ENCODE measurements at regions not wholly inside any gene's neighbourhood (a gene's known extent, or its start where the extent isn't known, plus 50 kb on each side); places are given as distances from the start of the nearest gene placed in this dataset.
"Not testable (repeated sequence)": the region's sequence is repeated elsewhere in the genome, so short reads cannot be mapped to it uniquely, and the experiment has no call there.

DNA sequence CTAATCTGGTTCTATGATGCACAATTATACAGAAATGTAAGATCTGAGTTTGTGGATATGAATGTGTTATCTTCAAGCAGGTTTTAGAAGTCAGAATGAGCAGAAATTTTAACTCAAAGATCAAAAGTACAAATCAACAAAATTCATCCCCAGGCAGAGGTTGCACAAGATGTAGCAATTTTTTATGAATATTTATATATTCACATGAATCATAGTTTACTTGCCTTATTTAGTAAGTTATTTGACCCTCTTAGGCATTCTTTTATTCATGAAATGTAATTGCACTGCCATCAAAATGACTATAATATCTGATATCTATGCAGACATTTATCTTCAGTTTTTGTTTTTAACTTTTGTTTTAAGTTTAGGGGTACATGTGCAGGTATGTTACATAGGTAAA lies 103.1 kb upstream of the DAZL start:
- no peak for DNase-seq (ENCODE audit: low read depth)

- DNase-seq (ENCODE audit: low read depth), result not testable (repeated sequence)
Observed at GRCh38 chr3:16711691-16712090, 106.5 kb upstream of the DAZL start.

DNA sequence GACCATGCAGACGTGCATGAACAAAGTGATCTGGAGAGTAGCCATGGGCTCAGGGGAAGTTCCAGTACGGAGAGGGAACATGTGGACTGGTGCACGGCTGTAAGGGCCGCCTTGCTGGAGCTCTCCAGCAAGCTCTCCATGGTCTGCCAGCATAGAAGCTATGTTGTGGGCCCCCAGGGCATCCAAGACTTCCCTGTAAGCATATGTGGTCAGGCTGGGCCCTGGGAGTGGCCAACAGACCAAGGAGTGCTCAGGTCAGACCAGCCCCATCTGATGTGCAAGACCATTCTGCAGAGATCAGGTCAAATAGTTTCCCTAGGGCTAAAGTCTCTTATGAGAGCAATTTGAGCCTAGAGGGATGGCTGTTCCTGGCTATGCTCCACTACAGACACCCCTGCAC lies 110.1 kb upstream of the DAZL start:
- DNase-seq (ENCODE audit: low read depth), result no peak

DNA sequence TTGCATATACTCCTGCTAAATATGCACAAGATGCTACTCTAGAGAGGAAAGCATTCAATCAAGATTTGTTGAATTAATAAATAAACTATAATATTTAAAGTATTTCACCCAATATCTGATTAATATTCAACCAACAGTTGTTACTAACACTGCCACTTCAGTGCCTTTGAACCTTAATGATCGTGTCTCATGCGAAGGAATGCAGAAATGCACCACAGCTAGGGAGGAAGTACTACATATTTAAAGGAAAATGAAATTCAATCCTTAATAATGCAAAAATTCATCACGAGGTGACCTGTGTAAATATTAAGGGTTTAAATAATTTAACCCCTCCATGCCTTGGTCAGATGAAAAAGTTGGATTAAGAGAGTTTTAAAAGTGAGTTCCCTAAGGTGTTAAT lies 114.2 kb upstream of the DAZL start:
- no peak for DNase-seq (ENCODE audit: low read depth)

- DNase-seq (ENCODE audit: low read depth), result no peak
Observed at GRCh38 chr3:16720367-16720940, 115.2 kb upstream of the DAZL start.

GRCh38 chr3:16721494-16721893 lies 116.3 kb upstream of the DAZL start:
- no peak for DNase-seq (ENCODE audit: low read depth)

DNA sequence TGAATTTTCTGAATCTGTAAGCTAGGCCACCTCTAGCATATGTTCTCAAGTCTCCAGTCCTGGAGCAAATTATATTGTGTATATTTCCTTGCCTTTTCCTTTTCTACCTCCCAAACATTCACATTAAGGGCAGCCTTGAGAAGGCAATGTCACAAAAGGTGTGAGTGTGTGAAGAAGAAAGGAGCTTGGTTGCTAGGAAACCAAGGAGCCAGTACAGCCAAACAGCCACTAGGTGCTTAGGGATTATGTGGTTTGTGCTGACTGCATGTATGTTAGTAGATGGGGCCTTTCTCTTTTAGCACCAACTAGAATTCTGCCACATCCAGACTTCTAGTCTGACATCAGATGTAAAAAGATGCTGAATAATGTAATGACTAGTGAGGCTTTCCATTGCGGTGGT lies 118.8 kb upstream of the DAZL start:
- no peak for DNase-seq (ENCODE audit: low read depth)

DNA sequence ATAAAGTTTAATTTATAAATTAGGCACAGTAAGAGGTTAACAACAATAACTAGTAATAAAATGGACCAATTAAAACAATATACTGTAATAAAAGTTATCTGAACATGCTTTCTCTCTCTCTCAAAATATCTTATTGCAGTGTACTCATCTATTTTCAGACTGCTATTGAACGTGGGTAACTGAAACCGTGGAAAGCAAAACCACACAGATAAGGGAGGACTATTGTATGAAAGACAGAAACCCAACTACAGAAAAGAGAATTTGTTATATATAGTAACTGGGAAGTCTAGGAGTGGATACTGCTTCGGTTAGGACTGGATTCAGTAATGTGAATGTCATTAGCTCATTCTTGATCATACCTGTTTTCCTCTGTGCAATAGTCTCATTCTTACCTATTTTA lies 119.3 kb upstream of the DAZL start:
- DNase-seq (ENCODE audit: low read depth), result no peak

DNA sequence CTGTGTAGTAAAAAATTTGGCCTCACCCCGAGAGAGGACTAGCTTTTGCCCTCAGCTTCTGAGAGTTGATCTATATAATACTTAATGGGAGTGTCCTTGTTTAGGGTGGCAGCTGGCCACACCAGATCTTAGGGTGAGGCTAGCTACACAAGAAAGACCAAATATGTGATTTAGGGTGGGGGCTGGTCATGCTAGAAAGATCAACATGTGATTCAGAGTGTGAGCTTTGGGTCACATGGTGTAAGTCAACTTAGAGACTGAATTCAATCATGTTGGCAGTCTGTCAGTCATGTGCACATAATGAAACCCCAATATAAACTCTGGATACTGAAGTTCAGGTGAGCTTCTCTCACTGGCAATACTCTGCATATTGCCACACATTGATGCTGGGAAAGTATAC lies 120.7 kb upstream of the DAZL start:
- no peak for DNase-seq (ENCODE audit: low read depth)

DNA sequence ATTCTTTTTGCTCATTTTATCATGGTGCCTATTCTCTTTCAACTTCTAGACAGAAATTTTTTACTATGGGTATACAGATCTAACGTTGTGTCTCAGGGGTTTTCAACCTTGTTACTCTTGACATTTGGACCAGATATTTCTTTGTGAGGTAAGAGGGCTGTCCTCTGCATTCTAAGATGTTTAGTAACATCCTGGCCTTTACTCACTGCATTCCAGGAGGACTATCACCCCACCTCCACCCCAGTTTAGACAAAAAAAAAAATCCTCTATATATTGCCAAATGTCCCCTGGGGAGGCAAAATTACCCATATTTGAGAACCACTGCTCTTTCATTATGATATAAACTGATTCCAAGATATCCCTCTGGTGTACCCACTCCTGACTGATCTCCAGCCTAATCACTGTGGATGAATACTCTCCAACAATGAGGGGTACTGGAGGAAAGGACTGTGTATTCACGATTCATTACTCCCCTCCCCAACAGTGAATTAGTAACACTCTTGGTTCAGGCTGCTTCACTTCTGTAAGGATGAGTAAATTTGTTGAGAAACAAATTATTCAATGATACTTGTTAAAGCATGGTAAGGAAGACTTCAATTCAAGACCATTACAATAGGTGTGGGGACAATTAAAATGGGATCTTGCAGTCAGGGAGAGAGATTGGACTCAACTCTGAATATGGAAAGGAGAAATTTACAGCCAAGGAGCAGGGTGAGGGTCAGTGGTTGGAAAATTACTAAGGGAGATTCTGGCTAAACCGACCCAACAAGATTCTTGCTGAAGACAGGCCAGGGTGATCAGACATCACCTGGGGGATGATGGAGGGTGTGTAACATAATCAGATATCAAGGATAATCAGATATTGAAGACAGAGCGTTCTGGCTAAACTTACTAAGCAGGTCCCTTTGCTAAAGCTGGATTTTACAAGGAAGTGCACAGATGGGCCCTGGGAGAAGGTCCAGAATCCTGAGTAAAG lies 123.8 kb upstream of the DAZL start:
- no peak for DNase-seq (ENCODE audit: low read depth)

- no peak for DNase-seq (ENCODE audit: low read depth)
Observed at GRCh38 chr3:16738451-16738850, 133.2 kb upstream of the DAZL start.

- no peak for DNase-seq (ENCODE audit: low read depth)
Observed at GRCh38 chr3:16739541-16740105, 134.4 kb upstream of the DAZL start.

DNA sequence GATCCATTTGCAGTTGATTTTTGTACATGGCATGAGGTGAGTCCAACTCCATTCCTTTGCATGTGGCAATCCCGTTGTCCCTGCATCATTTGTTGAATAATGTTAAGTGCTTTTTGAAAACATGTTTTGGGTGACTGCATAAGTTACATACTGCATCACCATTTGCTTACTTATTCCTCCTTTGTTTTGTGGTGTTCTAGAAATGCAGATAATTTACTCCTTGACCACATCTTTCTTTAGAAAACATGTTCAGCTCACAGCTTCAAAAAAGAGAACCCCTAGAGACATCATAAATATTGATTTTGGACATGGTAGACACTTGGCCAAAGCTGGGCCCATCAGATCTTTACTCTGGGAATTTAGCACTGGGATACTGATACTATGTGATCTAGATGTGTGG lies 135.3 kb upstream of the DAZL start:
- DNase-seq (ENCODE audit: low read depth), result no peak

GRCh38 chr3:16741103-16741758 lies 136.0 kb upstream of the DAZL start:
- peak; percentile 21 for DNase-seq (ENCODE audit: low read depth)

DNA sequence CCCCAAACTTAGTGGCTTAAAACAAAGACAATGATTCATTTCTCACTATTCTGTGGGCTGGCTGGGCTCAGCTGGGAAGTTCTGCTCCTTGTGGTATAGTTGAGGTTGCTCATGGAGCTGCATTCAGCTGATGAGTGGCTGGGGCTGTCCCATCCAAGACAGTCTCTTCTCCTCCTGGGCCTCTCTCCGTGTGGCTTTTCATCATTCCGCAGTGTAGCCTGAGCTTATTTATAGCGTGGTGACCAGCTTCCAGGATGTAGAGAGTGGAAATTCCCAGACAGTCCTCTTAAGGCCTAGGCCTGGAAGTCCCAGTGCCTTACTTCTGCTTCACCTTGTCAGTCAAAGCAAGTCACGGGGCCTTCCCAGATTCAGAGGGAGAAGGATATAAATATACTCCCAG lies 136.7 kb upstream of the DAZL start:
- DNase-seq (ENCODE audit: low read depth), result no peak

- no peak for DNase-seq (ENCODE audit: low read depth)
Observed at GRCh38 chr3:16743276-16743675, 138.1 kb upstream of the DAZL start.

- DNase-seq (ENCODE audit: low read depth), result no peak
Observed at GRCh38 chr3:16759227-16759903, 125.4 kb upstream of the PLCL2 start.

- no peak for DNase-seq (ENCODE audit: low read depth)
Observed at GRCh38 chr3:16761571-16761970, 123.2 kb upstream of the PLCL2 start.

GRCh38 chr3:16765661-16766060 lies 119.1 kb upstream of the PLCL2 start:
- DNase-seq (ENCODE audit: low read depth), result no peak

- DNase-seq (ENCODE audit: low read depth), result no peak
Observed at GRCh38 chr3:16767006-16767405, 117.7 kb upstream of the PLCL2 start.

- no peak for DNase-seq (ENCODE audit: low read depth)
Observed at GRCh38 chr3:16768014-16768413, 116.7 kb upstream of the PLCL2 start.

GRCh38 chr3:16768956-16769355 lies 115.8 kb upstream of the PLCL2 start:
- DNase-seq (ENCODE audit: low read depth), result no peak

All from activated T-cell treated with anti-CD3 and anti-CD28 coated beads for 48 hours (primary cell).